ENCODE measurements at regions not wholly inside any gene's neighbourhood (a gene's known extent, or its start where the extent isn't known, plus 50 kb on each side); places are given as distances from the start of the nearest gene placed in this dataset.
A peak's percentile ranks its signal among the peaks of the same experiment; 100 is the strongest.
"Not testable (repeated sequence)": the region's sequence is repeated elsewhere in the genome, so short reads cannot be mapped to it uniquely, and the experiment has no call there.

- not testable (repeated sequence) for DNase-seq
Measured at GRCh38 chr1:83343767-83344166, 655.2 kb downstream of the TTLL7 start.

GRCh38 chr1:83342995-83343394, 655.9 kb downstream of the TTLL7 start:
- DNase-seq, result not testable (repeated sequence)

GRCh38 chr1:83332308-83332707, 666.6 kb downstream of the TTLL7 start:
- DNase-seq, result not testable (repeated sequence)

- DNase-seq, result no peak
Measured at GRCh38 chr1:83318366-83318765, 680.6 kb downstream of the TTLL7 start.

GRCh38 chr1:83315446-83315845, 683.5 kb downstream of the TTLL7 start:
- DNase-seq, result not testable (repeated sequence)

GRCh38 chr1:83310161-83310560, 688.8 kb downstream of the TTLL7 start:
- DNase-seq, result not testable (repeated sequence)

- DNase-seq, result not testable (repeated sequence)
Measured at GRCh38 chr1:83309035-83309434, 689.9 kb downstream of the TTLL7 start.

GRCh38 chr1:83306811-83307210, 692.1 kb downstream of the TTLL7 start:
- not testable (repeated sequence) for DNase-seq

- not testable (repeated sequence) for DNase-seq
Measured at GRCh38 chr1:83295594-83295993, 703.3 kb downstream of the TTLL7 start.

- not testable (repeated sequence) for DNase-seq
Measured at GRCh38 chr1:83287391-83287790, 711.5 kb downstream of the TTLL7 start.

GRCh38 chr1:83274656-83275055, 724.3 kb downstream of the TTLL7 start:
- DNase-seq, result not testable (repeated sequence)

GRCh38 chr1:83272484-83272883, 726.4 kb downstream of the TTLL7 start:
- not testable (repeated sequence) for DNase-seq

GRCh38 chr1:83271834-83272233, 727.1 kb downstream of the TTLL7 start:
- DNase-seq, result not testable (repeated sequence)

GRCh38 chr1:83270801-83271200, 728.1 kb downstream of the TTLL7 start:
- not testable (repeated sequence) for DNase-seq

- not testable (repeated sequence) for DNase-seq
Measured at GRCh38 chr1:83263808-83264207, 735.1 kb downstream of the TTLL7 start.

- DNase-seq, result not testable (repeated sequence)
Measured at GRCh38 chr1:83251687-83252086, 747.2 kb downstream of the TTLL7 start.

- not testable (repeated sequence) for DNase-seq
Measured at GRCh38 chr1:83246780-83247179, 752.2 kb downstream of the TTLL7 start.

GRCh38 chr1:83244832-83245231, 754.1 kb downstream of the TTLL7 start:
- DNase-seq, result not testable (repeated sequence)

GRCh38 chr1:83239568-83239967, 759.4 kb downstream of the TTLL7 start:
- DNase-seq, result not testable (repeated sequence)

- DNase-seq, result not testable (repeated sequence)
Measured at GRCh38 chr1:83238654-83239053, 760.3 kb downstream of the TTLL7 start.

- not testable (repeated sequence) for DNase-seq
Measured at GRCh38 chr1:83219788-83220187, 779.1 kb downstream of the TTLL7 start.

- DNase-seq, result not testable (repeated sequence)
Measured at GRCh38 chr1:83218036-83218716, 780.8 kb downstream of the TTLL7 start.

GRCh38 chr1:83214317-83214716, 784.6 kb downstream of the TTLL7 start:
- not testable (repeated sequence) for DNase-seq

GRCh38 chr1:83213648-83214047, 785.3 kb downstream of the TTLL7 start:
- DNase-seq, result not testable (repeated sequence)

GRCh38 chr1:83212033-83212432, 786.9 kb downstream of the TTLL7 start:
- peak; percentile 1 for DNase-seq

Data from MV-4-11 (cell line).